GM19023 (cell line): ENCODE measurements at regions not wholly inside any gene's neighbourhood (a gene's known extent, or its start where the extent isn't known, plus 50 kb on each side); places are given as distances from the start of the nearest gene placed in this dataset.
A peak's percentile ranks its signal among the peaks of the same experiment; 100 is the strongest.
"Not testable (repeated sequence)": the region's sequence is repeated elsewhere in the genome, so short reads cannot be mapped to it uniquely, and the experiment has no call there.

Experiments used
- ATAC-seq: cut with Tn5 transposase; IDR thresholded peaks from one replicate; pipeline ENCODE4 v1.9.1; 2021; ENCODE audit warnings: mild to moderate bottlenecking, moderate library complexity; ENCODE audit not compliant: unreplicated experiment

DNA sequence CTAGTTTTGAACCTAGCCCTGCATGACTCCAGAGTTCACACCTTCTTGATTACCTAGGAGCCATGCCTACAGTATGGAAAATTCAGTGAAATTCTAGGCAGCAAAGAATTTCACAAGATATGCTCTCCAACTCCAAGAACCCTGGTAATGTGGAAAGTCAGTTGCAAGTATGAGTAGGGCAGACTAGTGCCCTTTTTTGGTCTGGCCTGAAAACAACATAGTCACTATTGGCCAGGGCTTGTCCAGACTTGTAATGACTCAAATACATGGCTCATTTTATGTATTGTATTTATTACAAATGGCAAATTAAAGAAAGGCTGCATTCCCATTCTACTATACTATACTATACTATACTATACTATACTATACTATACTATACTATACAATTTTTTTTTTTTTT lies 160.4 kb downstream of the ESM1 start:
- ATAC-seq = no peak

DNA sequence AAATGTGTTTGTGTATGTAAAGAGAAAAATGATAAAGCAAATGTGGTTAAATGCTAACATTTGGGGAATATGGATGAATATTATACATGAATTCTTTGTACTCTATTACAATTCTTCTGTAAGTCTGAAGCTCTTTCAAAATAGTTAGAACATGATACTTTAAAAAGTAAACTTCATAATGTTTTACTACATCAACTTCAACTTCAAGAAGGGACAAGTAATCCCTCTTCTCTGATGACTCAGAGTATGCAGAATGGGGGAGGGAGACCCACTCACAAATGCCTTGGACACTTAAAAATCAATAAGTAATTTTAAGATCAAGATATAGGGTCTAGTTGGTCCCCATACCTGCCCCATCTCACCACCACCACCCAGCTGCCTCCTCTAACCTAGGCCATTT lies 162.4 kb downstream of the ESM1 start:
- ATAC-seq = no peak

DNA sequence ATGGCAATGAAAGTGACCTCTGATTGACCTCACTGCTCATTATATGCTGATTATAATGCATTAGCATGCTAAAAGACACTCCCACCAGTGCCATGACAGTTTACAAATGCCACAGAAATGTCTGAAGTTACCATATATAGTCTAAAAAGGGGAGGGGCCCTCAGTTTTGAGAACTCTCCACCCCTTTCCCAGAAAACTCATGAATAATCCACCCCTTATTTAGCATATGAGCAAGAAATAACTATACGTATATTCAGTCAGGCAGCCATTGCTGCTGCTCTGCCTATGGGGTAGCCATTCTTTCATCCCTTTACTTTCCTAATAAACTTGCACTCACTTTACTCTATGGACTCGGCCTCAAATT lies 163.1 kb downstream of the ESM1 start:
- ATAC-seq = no peak

- no peak for ATAC-seq
These were observed 163.7 kb downstream of the ESM1 start for GRCh38 chr5:54821445-54822323.

- ATAC-seq = no peak
These were observed 164.9 kb downstream of the ESM1 start for GRCh38 chr5:54820346-54821134.

GRCh38 chr5:54807421-54807820 lies 178.0 kb downstream of the ESM1 start:
- ATAC-seq = no peak

GRCh38 chr5:54804521-54804920 lies 180.9 kb downstream of the ESM1 start:
- no peak for ATAC-seq

GRCh38 chr5:54804086-54804485 lies 181.3 kb downstream of the ESM1 start:
- ATAC-seq = no peak

DNA sequence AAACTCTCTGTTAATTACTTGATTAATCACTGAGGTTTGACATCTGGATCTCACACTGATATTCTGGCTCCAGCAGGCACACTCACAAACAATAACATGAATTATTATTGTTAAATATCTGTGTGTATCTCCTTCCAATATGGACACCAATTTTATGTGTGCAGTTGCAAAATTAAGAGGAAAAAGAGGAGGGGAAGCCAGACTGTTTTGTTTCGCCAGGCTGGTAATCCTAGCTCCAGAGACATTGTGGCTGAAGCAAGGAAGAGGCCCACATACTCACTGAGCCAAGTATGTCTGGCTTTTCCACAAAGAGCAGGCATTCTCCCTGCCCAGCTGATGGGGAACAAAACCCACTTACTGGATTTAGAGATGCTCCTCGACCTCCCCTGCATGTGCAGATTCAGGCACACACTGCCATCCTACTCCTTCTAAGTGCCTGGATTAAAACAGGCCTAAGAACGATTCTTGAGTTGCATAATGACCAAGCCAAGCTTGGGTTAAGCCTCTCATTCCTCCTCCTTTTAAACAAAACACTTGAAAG lies 181.9 kb downstream of the ESM1 start:
- no peak for ATAC-seq

DNA sequence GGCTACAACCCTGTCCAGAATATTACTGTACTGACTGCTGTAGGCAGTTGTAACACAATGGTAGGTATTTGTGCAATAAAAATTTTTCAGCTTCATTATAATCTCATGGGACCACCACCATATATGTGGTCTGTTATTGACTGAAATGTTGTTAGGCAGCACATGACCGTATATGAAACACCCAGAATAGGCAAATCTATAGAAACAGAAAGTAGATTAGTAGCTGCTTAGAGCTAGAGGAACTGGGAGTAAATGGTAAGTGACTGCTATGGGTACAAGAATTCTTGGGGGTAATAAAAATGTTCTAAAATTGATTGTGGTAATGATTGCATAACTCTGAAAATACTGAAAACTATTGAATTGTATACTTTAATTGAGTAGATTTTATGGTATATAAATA lies 185.7 kb downstream of the ESM1 start:
- ATAC-seq = no peak

DNA sequence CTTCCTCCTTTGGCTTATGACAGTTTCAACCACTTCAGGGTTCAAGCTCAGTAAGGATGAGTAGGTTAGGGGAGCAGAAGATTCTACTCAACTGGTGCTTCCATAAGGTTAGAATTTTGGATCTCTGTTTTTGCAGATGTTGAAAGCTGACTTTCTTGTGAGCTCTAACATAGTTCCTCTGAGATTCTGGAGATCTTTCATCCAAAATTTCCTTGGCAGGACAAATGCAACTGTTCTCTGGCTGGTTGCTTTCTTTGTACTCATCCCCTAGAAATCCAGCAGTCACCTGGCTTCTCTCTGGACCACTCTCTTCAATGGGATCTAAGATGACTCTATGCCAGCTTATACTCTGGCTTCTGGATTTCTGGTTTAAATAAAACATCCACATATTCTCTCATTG lies 189.6 kb downstream of the ESM1 start:
- no peak for ATAC-seq

DNA sequence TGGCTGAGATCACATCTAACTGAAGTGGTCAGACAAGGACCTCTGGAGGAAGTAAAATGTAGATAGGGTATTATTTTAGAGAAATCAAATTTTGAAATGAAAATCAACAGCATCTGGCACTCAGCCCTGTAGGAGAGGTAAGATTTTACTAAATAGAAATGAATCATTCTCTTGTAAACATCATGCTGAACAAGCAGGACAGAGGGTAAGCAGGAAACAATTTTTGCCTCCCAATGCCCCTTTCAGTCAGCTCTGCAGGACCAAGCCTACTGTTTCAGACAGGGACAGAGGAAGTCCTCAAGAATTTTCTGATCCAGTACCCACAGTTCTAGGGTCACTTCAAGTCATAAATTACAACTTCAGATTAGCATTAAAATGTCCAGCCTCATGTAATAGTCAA lies 190.1 kb downstream of the ESM1 start:
- no peak for ATAC-seq

DNA sequence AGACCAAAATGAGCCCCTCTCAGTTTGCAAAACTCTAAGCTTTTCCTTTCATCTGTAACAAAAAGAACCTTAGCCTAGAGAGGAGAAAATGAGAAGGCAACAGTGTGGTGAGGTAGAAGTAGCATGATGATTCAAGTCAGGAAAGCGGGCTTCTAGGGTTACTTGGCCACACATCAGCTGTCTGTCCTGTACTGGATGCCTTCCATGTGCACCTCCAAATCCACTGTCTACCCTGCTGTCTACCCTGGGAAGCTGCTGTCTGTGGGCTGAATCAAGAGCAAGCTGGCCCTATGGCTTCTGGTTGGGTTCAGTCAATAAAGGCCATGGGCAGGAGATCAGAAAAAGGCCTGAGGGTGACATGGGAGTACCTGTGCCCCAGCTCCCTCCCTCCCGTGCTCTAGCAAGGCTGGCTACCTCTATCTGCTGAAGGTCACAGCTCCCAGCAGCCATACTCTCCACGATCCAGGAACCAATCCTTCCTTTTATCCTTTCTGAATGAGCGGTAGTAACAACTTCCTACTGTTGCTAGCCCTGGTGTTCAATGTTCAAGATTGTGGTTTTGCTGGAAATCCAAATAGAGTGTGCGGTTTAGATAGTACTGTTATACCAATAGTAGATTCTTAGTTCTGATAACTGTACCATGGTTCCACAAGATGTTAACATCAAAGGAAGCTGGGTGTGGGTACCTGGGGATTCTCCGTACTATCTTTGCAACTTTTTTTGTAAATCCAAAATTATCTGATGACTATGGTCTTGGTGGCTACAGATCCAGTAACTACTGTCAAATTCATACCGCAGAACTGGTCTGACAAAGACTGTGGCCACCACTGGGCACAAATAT lies 191.0 kb downstream of the ESM1 start:
- no peak for ATAC-seq

DNA sequence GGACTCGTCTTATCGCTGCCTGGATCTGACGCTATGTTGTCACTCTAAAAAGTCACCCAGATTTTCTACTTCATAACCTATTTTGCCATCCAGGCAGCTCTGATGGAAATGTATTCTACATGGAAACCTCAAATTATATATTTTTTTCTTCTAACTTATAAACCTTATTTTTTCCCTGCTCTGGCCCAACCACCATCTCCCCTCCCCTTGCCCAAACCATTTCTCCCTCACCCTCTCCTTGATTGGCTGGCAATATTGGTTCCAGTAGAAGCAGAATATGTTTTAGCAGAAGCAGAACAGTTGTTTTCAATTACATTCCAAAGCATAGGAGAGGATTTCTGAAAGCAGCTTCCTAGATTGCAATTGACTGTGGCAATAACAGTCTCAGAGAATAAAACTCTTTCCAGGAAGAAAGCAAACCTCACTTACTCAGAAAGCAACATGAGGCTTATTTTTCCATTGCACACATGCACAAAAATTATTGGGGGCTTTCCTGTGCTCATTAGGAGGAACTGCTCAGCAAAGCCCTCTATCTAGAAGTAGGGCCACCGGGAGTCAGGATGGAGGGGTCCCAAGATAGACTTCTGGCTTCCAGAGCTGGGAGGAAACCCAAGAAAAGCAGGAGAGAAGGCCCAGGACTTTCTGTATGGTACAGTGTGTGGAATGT lies 191.8 kb downstream of the ESM1 start:
- ATAC-seq = no peak

DNA sequence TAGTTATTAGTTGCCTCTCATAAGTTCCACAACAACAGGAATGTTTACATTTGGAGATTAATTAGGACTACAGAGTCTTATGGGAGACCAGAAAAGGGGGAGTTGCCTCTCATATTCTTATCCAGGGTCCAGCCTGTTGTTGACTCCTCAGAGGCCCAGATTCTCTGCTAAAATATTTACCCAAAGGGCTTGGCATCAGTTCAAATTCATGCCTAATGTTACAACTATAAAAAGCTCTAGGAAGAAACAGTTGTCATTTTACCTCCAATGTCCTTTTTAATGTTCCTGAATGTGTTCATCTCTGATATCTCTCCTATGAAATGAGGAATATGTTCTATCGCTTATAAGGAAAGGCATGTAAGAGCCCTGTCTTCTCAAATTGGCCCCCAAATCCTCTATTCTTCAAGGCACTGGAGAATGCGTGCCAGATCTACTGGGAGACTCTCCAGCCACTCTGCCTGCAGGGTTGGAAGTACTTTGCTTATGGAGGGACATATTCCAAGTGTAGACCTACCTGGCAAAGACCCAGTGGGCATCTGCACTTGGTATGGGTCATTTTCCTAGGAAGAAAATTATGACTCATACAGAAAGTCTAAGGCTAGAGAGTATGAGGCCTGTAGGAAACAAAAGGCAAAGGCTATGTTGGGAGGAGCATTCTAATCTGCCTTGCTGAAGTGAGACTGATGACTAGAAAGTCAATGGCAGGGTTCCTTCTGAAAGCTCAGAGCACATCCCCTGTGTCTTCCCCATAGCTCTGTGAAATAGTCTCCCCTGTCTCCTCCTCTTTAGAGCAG lies 192.6 kb downstream of the ESM1 start:
- no peak for ATAC-seq

DNA sequence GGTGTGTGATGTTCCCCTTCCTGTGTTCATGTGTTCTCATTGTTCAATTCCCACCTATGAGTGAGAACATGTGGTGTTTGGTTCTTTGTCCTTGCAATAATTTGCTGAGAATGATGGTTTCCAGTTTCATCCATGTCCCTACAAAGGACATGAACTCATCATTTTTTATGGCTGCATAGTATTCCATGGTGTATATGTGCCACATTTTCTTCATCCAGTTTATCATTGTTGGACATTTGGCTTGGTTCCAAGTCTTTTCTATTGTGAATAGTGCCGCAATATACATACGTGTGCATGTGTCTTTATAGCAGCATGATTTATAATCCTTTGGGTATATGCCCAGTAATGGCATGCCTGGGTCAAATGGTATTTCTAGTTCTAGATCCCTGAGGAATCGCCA lies 197.5 kb downstream of the ESM1 start:
- ATAC-seq = not testable (repeated sequence)

DNA sequence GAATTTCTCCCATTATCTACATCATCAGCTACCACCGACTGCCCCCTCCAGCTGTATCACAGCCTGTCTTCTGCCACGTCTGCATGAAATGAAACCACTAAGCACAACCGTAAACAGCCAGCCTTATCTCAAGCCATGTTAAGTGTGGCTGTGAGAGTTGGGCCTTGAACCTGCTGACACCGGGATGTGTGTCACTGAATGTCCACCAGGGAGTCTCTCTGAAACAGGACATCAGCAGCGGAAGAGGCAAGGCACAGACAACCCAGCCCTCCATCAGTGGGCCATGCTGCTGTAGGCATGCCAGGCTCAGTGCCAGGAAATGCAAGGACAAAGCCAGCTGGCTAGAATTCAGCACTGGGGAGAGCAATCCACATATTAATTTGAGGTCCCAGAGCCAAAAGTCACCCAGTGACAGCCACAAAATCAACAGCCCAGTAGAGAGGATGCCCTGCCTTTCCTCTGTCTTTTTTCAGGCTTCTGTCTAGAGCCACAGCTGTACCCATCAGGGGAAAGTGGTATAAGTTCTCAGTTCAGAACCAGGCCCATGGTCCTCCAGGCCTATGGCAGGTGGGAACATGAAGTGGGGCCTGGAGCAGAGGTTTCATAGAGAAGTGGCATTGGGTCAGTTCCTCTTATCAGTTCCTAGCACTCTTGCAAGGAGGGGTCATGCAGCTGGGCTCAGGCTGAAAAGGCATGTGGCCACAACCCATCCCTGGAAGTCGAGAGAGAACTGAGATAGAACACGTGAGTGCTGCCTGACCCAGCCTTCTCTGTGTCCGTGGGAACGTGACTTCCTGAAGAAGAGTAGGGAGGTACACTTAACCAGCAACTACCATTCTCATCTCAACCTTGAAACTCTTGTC lies 199.4 kb downstream of the ESM1 start:
- peak; percentile 87 for ATAC-seq

GRCh38 chr5:54778783-54779182 lies 206.6 kb downstream of the ESM1 start:
- ATAC-seq = no peak

GRCh38 chr5:54775645-54776044 lies 209.7 kb downstream of the ESM1 start:
- ATAC-seq = no peak
